ENCODE measurements at regions not wholly inside any gene's neighbourhood (a gene's known extent, or its start where the extent isn't known, plus 50 kb on each side); places are given as distances from the start of the nearest gene placed in this dataset.

GRCh38 chr1:95558791-95559190 is 324.8 kb downstream of the RWDD3 start:
- peaks cover 24% of the 10 kb centered on the region for H3K36me3 Mint-ChIP-seq (ENCODE audit: unreplicated experiment)
- DNase-seq = no peak
- TF ChIP-seq CTCF (IDR thresholded peaks at IDR 0.05; ENCODE audit: partially characterized antibody, unreplicated experiment) = no peak
- H3K4me3 Mint-ChIP-seq (ENCODE audit: unreplicated experiment) = no peak overlapping the region
- H3K9me3 Mint-ChIP-seq (ENCODE audit: unreplicated experiment) = peaks cover 6% of the 10 kb centered on the region
- H3K27ac Mint-ChIP-seq (ENCODE audit: unreplicated experiment) = no peak overlapping the region
- peaks cover 4% of the 10 kb centered on the region for H3K27me3 Mint-ChIP-seq (ENCODE audit: unreplicated experiment)
- no peaks in the 10 kb centered on the region for H3K4me1 Mint-ChIP-seq (ENCODE audit: low read depth, unreplicated experiment)

- peaks cover 24% of the 10 kb centered on the region for H3K36me3 Mint-ChIP-seq (ENCODE audit: unreplicated experiment)
- no peak overlapping the region for H3K4me3 Mint-ChIP-seq (ENCODE audit: unreplicated experiment)
- H3K9me3 Mint-ChIP-seq (ENCODE audit: unreplicated experiment) = peaks cover 6% of the 10 kb centered on the region
- H3K4me1 Mint-ChIP-seq (ENCODE audit: low read depth, unreplicated experiment) = no peaks in the 10 kb centered on the region
- DNase-seq = no peak
- no peak overlapping the region for H3K27ac Mint-ChIP-seq (ENCODE audit: unreplicated experiment)
- H3K27me3 Mint-ChIP-seq (ENCODE audit: unreplicated experiment) = peaks cover 4% of the 10 kb centered on the region
- no peak for TF ChIP-seq CTCF (IDR thresholded peaks at IDR 0.05; ENCODE audit: partially characterized antibody, unreplicated experiment)
Observed at GRCh38 chr1:95561346-95561745, 327.3 kb downstream of the RWDD3 start.

GRCh38 chr1:95562230-95562629 is 328.2 kb downstream of the RWDD3 start:
- DNase-seq = no peak
- Mint-ChIP-seq H3K27ac (ENCODE audit: unreplicated experiment) (no peak overlapping the region), H3K4me1 (ENCODE audit: low read depth, unreplicated experiment) (no peaks in the 10 kb centered on the region), H3K36me3 (ENCODE audit: unreplicated experiment) (peaks cover 19% of the 10 kb centered on the region), H3K9me3 (ENCODE audit: unreplicated experiment) (peaks cover 5% of the 10 kb centered on the region), H3K27me3 (ENCODE audit: unreplicated experiment) (peaks cover 3% of the 10 kb centered on the region), H3K4me3 (ENCODE audit: unreplicated experiment) (no peak overlapping the region)
- TF ChIP-seq CTCF (IDR thresholded peaks at IDR 0.05; ENCODE audit: partially characterized antibody, unreplicated experiment) = no peak

GRCh38 chr1:95572002-95572401 is 338.0 kb downstream of the RWDD3 start:
- Mint-ChIP-seq H3K27ac (ENCODE audit: unreplicated experiment) (no peak overlapping the region), H3K27me3 (ENCODE audit: unreplicated experiment) (no peaks in the 10 kb centered on the region), H3K4me1 (ENCODE audit: low read depth, unreplicated experiment) (peaks cover 7% of the 10 kb centered on the region), H3K9me3 (ENCODE audit: unreplicated experiment) (no peaks in the 10 kb centered on the region), H3K36me3 (ENCODE audit: unreplicated experiment) (peaks cover 7% of the 10 kb centered on the region), H3K4me3 (ENCODE audit: unreplicated experiment) (no peak overlapping the region)
- no peak for TF ChIP-seq CTCF (IDR thresholded peaks at IDR 0.05; ENCODE audit: partially characterized antibody, unreplicated experiment)
- no peak for DNase-seq

GRCh38 chr1:95572962-95573361 is 339.0 kb downstream of the RWDD3 start:
- Mint-ChIP-seq H3K36me3 (ENCODE audit: unreplicated experiment) (peaks cover 7% of the 10 kb centered on the region), H3K27me3 (ENCODE audit: unreplicated experiment) (no peaks in the 10 kb centered on the region), H3K4me1 (ENCODE audit: low read depth, unreplicated experiment) (peaks cover 4% of the 10 kb centered on the region), H3K4me3 (ENCODE audit: unreplicated experiment) (no peak overlapping the region), H3K27ac (ENCODE audit: unreplicated experiment) (no peak overlapping the region), H3K9me3 (ENCODE audit: unreplicated experiment) (no peaks in the 10 kb centered on the region)
- no peak for DNase-seq
- TF ChIP-seq CTCF (IDR thresholded peaks at IDR 0.05; ENCODE audit: partially characterized antibody, unreplicated experiment) = no peak
